CD1c-positive myeloid dendritic cell (primary cell): ENCODE measurements at regions not wholly inside any gene's neighbourhood (a gene's known extent, or its start where the extent isn't known, plus 50 kb on each side); places are given as distances from the start of the nearest gene placed in this dataset.

Experiments
- DNase-seq: peaks from one replicate; pipeline ENCODE4 v3.0.0-alpha.2; 2016; ENCODE audit errors: extremely low spot score

GRCh38 chr1:181326348-181326747 lies 157.0 kb upstream of the CACNA1E start:
- DNase-seq, result no peak

DNA sequence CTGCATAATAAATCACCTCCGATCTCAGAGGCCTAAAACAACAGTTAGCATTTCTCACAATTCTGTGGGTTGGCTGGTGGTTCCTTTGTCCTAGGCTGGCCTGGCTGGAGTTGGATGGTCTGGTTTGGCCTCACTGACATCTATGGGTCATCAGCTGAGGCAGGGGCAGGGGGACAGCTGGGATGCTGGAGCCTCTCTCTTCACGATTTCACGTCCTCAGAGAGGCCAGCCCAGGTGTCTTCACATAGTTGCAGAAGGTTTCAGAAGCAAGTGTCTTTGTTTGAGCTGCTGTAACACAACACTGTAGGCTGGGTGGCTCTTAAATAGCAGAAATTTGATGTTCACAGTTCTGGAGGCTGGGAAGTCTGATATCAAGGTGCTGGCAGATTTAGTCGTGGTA lies 155.5 kb upstream of the CACNA1E start:
- no peak for DNase-seq

DNA sequence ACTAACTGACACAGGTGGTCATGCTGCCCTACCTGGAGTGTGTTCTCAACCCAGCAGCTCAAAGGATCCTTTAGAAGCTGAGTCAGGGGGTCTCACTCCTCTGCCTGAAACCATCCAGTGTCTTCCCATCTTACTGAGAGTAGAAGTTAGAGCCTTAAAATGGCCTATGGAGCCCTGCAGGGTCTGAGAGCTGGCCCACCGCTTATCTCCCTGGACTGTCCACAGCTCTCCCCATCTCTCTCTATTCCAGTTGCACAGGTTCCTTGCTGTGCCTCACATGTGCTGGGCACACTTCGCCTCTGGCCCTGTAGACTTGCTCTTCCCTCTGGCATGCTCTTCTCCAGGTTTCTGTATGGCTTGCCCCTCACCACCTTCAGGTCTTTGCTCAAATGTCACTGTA lies 148.6 kb upstream of the CACNA1E start:
- DNase-seq, result no peak

- DNase-seq, result no peak
Observed at GRCh38 chr1:181335631-181336030, 147.7 kb upstream of the CACNA1E start.

- DNase-seq, result no peak
Observed at GRCh38 chr1:181341026-181341632, 142.2 kb upstream of the CACNA1E start.

DNA sequence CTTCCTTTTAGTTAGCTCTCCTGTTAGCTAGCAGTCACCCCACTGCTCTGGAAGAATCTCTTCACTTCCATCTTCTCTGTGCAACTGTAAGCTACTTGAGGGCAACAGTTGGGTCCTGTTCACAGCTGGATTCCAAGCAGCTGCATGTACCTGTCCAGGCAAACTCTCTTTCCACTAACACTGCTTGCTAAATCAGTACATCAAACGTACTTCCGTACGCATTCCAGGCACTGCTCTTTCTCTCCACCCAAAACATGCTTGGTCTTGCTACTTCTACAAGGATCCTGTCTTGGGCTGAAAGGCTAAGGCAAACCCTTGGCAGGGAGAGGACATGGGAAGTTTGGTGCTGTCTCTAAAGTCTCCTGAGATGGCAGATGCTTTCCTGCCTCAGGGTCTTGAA lies 139.2 kb upstream of the CACNA1E start:
- no peak for DNase-seq

- no peak for DNase-seq
Observed at GRCh38 chr1:181345146-181345545, 138.2 kb upstream of the CACNA1E start.

- no peak for DNase-seq
Observed at GRCh38 chr1:181347495-181348390, 135.6 kb upstream of the CACNA1E start.

DNA sequence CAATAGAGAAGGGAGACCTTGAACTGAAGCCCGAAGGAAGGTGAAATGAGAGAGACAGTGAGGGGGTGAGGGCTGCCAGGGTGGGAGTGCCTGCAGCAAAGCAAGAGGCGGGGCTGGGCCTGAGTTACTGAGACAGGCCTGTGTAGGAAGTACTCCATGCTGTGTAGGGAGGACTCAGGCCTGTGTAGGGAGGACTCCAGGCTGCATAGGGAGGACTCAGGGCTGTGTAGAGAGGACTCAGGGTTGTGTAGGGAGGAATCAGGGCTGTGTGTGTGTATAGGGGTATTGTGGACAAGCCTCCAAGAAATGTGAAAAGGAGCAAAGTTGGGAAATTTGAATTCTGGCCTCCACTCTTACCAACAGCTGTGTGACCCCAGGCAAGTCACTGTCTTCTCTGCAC lies 133.8 kb upstream of the CACNA1E start:
- no peak for DNase-seq

DNA sequence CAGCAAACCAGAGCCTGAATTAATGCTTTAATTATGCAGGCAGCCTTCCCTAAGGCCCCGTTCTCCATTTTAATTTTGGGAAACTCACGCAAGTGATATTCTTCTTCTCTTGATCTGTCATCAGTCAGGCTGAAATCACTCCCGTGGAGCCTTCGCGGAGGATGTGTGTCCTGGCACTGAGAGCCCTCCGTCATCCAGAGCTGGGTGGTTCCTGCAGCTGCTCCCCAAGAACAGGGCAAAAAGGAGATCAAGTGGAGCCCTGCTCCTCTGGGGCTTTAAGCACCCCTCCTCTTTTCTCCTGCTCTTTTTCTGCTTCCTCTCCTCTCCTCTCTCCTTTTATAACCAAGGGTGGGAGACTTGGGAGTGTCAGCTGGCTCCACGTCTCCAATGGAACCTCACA lies 133.2 kb upstream of the CACNA1E start:
- no peak for DNase-seq

- DNase-seq, result no peak
Observed at GRCh38 chr1:181351740-181352139, 131.6 kb upstream of the CACNA1E start.

DNA sequence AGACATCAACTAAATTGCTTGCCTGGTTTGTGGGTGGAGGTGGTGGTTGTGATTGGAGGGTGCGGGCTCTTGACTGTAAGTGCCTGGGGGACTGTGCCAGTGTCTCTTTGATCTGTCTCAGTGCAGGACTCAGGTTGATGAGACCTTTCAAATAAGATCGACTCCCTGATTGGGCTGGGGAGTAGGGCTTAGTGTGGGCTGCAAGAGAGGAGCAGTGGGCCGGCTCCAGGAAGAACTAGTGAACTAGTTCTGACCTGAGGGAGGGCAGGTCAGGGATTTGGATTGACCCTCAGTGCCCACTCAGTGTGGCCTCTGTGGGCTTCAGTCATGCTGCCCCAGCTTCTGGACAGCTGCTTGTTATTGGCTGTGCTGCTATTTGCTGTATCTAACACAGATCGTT lies 130.6 kb upstream of the CACNA1E start:
- no peak for DNase-seq

- no peak for DNase-seq
Observed at GRCh38 chr1:181353526-181353925, 129.8 kb upstream of the CACNA1E start.

DNA sequence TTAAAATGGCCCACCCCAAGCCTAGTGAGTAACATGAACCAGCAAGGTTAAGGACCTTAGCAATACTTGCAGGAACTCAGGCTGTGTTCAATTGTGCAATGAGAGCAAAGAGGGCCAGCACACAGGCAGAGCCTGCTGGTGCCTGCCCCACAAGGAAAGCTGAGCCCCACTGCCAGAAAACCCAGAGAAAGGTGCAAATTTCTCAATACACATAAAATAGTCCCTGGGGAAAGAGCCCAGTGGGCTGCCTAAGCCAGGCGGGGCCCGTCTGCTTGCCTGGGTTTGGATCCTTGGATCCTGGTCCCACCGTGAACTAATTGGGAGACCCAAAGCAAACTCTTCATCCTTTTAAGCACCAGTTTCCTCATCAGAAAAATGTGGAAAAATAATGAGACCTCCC lies 128.5 kb upstream of the CACNA1E start:
- DNase-seq, result no peak

GRCh38 chr1:181356505-181357340 lies 126.6 kb upstream of the CACNA1E start:
- DNase-seq, result no peak

DNA sequence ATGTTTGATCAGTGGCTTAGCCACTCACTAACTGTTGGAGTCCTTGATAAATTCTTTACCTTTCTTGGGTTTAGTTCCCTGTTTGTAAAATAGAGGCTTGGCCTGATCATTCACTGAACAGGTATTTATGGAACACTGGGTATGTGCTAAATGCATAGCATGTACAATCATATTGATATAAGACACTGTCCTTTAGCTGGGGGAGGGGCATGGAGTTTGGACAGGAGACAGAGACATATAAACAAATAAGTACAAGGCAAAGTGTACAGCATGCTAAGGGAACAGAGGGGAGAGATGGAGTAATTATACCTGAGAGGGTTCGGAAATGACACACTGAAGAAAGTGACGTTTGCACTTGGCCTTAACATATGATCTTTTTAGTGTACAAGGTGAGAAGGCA lies 124.3 kb upstream of the CACNA1E start:
- no peak for DNase-seq

- no peak for DNase-seq
Observed at GRCh38 chr1:181364801-181365200, 118.5 kb upstream of the CACNA1E start.

- no peak for DNase-seq
Observed at GRCh38 chr1:181366910-181367309, 116.4 kb upstream of the CACNA1E start.

- no peak for DNase-seq
Observed at GRCh38 chr1:181369416-181369815, 113.9 kb upstream of the CACNA1E start.

DNA sequence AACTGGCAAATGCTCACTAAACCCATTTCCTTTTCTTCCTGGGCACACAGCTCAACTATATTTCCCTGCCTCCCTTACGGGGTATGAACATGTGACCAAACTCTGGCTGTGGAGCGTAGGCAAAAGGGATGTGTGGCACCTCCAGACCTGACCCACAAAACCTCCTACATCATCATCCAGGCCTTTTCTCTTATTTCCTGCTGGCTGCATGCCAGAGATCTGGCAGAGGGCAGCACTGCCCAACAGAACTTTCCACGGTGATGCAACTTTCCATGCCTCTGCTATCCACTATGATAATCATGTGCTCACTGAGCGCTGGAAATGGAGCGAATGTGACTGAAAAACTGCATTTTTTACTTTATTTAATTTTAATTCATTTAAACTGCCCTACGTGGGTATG lies 99.6 kb upstream of the CACNA1E start:
- no peak for DNase-seq

DNA sequence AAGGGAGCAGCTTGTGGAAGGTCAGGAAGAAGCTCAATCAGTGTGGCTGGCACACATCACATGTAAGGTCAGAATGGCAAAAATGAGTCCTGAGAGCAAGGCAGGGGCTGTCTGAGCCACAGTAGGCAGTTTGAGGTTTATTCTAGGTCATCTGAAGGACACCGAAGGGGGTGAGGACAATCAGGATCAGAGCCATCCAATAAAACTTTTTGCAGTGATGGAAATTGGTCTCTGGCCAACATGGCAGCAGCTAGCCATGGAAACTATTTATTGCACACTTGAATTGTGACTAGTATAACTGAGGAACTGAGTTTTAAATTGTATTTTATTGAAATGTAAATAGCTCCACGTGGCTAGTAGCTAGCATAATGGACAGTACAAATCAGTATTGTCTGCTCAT lies 97.0 kb upstream of the CACNA1E start:
- DNase-seq, result no peak

GRCh38 chr1:181386951-181387350 lies 96.4 kb upstream of the CACNA1E start:
- DNase-seq, result no peak

GRCh38 chr1:181387702-181388101 lies 95.6 kb upstream of the CACNA1E start:
- DNase-seq, result no peak
